Parathyroid adenoma (tissue), 2 donors: ENCODE measurements at regions not wholly inside any gene's neighbourhood (a gene's known extent, or its start where the extent isn't known, plus 50 kb on each side); places are given as distances from the start of the nearest gene placed in this dataset.

Source experiments
- H2AFZ ChIP-seq: fragments of 300-600 bp; sonication (generic); one replicate; pipeline ENCODE4 v1.7.0; 2017; ENCODE audit warnings: antibody characterized with exemption, mild to moderate bottlenecking
- H3K27ac ChIP-seq: fragments of 300-600 bp; sonication (generic); one replicate; pipeline ENCODE4 v1.7.0; 2017
- H3K27me3 ChIP-seq: fragments of 300-600 bp; sonication (generic); one replicate; pipeline ENCODE4 v1.7.0; 2017; ENCODE audit warnings: low read length; ENCODE audit not compliant: control insufficient read depth, insufficient read depth
- H3K36me3 ChIP-seq: fragments of 300-600 bp; sonication (generic); one replicate; pipeline ENCODE4 v1.7.0; 2017; ENCODE audit warnings: low read length; ENCODE audit not compliant: control insufficient read depth, insufficient read depth
- H3K4me1 ChIP-seq: fragments of 300-600 bp; sonication (generic); one replicate; pipeline ENCODE4 v1.7.0; 2017; ENCODE audit warnings: control low read depth
- H3K4me2 ChIP-seq: fragments of 300-600 bp; sonication (generic); one replicate; pipeline ENCODE4 v1.7.0; 2017; ENCODE audit warnings: low read length
- H3K4me3 ChIP-seq: fragments of 300-600 bp; sonication (generic); one replicate; pipeline ENCODE4 v1.7.0; 2017; ENCODE audit warnings: low read depth, low read length
- H3K79me2 ChIP-seq: fragments of 300-600 bp; sonication (generic); one replicate; pipeline ENCODE4 v1.7.0; 2017; ENCODE audit warnings: control low read depth
- H3K9ac ChIP-seq: fragments of 300-600 bp; sonication (generic); one replicate; pipeline ENCODE4 v1.7.0; 2017; ENCODE audit warnings: mild to moderate bottlenecking
- H3K9me3 ChIP-seq: fragments of 300-600 bp; sonication (generic); one replicate; pipeline ENCODE4 v1.7.0; 2017; ENCODE audit warnings: low read length; ENCODE audit not compliant: control insufficient read depth
- CTCF ChIP-seq: fragments of 300-600 bp; sonication (generic); IDR thresholded peaks from one replicate; pipeline ENCODE4 v1.7.0; 2017; ENCODE audit warnings: antibody characterized with exemption, mild to moderate bottlenecking
- donor health status: primary hyperparathyroidism.

GRCh38 chr2:67917332-67918054 lies 145.3 kb downstream of the C1D start:
- no peaks in the 10 kb centered on the region for H3K79me2 ChIP-seq
- no peaks in the 10 kb centered on the region for H3K27me3 ChIP-seq
- no peaks in the 10 kb centered on the region for H3K4me1 ChIP-seq
- H3K9ac ChIP-seq, result no peak overlapping the region
- no peak overlapping the region for H3K4me2 ChIP-seq
- H3K4me3 ChIP-seq, result no peak overlapping the region
- TF ChIP-seq CTCF, result no peak
- no peak overlapping the region for H2AFZ ChIP-seq
- H3K27ac ChIP-seq, result no peak overlapping the region
- H3K36me3 ChIP-seq, result no peaks in the 10 kb centered on the region
- no peaks in the 10 kb centered on the region for H3K9me3 ChIP-seq

GRCh38 chr2:67918471-67918870 lies 144.3 kb downstream of the C1D start:
- no peaks in the 10 kb centered on the region for H3K79me2 ChIP-seq
- no peak overlapping the region for H3K27ac ChIP-seq
- no peaks in the 10 kb centered on the region for H3K27me3 ChIP-seq
- no peak overlapping the region for H2AFZ ChIP-seq
- no peaks in the 10 kb centered on the region for H3K4me1 ChIP-seq
- H3K4me3 ChIP-seq, result no peak overlapping the region
- no peak for TF ChIP-seq CTCF
- H3K9ac ChIP-seq, result no peak overlapping the region
- no peaks in the 10 kb centered on the region for H3K9me3 ChIP-seq
- H3K36me3 ChIP-seq, result no peaks in the 10 kb centered on the region
- no peak overlapping the region for H3K4me2 ChIP-seq

GRCh38 chr2:67919490-67919889 lies 143.3 kb downstream of the C1D start:
- Histone ChIP-seq H3K4me1 (no peaks in the 10 kb centered on the region), H3K79me2 (no peaks in the 10 kb centered on the region), H3K4me2 (no peak overlapping the region), H2AFZ (no peak overlapping the region), H3K9ac (no peak overlapping the region), H3K4me3 (no peak overlapping the region), H3K27ac (no peak overlapping the region), H3K36me3 (no peaks in the 10 kb centered on the region), H3K9me3 (no peaks in the 10 kb centered on the region), H3K27me3 (no peaks in the 10 kb centered on the region)
- no peak for TF ChIP-seq CTCF

GRCh38 chr2:67922080-67922785 lies 140.6 kb downstream of the C1D start:
- no peaks in the 10 kb centered on the region for H3K4me1 ChIP-seq
- H2AFZ ChIP-seq, result no peak overlapping the region
- TF ChIP-seq CTCF, result no peak
- no peak overlapping the region for H3K9ac ChIP-seq
- no peaks in the 10 kb centered on the region for H3K9me3 ChIP-seq
- no peaks in the 10 kb centered on the region for H3K79me2 ChIP-seq
- H3K4me3 ChIP-seq, result no peak overlapping the region
- H3K27ac ChIP-seq, result no peak overlapping the region
- H3K27me3 ChIP-seq, result no peaks in the 10 kb centered on the region
- H3K4me2 ChIP-seq, result no peak overlapping the region
- H3K36me3 ChIP-seq, result no peaks in the 10 kb centered on the region
